ENCODE measurements at regions not wholly inside any gene's neighbourhood (a gene's known extent, or its start where the extent isn't known, plus 50 kb on each side); places are given as distances from the start of the nearest gene placed in this dataset.

DNA sequence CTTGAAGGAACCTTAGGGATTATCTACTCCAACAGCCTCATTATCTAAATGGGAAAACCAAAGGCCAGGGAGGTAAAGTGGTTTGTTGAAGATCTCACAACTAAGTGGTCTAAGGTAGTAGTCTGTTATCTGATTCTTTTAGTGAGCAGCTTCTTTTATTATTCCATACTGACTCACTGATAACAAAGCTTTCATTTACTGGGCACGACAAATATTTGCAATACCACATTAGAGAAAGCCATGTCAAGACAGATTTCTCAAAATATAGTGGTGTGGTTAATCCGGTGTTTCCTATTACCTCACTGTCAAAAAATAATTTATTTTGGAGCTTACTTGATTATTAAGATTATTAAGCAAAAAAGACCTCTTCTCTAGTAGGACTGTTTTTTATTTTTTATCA lies 369.1 kb downstream of the S1PR1 start:
- no peaks in the 10 kb centered on the region for H3K79me1 ChIP-seq (ENCODE audit: low read depth, low read length)
- no peaks in the 10 kb centered on the region for H3K9me3 ChIP-seq (ENCODE audit: insufficient read depth in 2 of 2, low read depth in 1 of 2, low read length in 1 of 2)
- no peaks in the 10 kb centered on the region for H3K79me2 ChIP-seq (ENCODE audit: control insufficient read depth in 1 of 2, insufficient read depth in 2 of 2, low read length in 2 of 2)
- no peaks in the 10 kb centered on the region for H3K4me1 ChIP-seq (replicated peaks in 1 of 4; ENCODE audit: control insufficient read depth in 3 of 4, insufficient read depth in 4 of 4, low read length in 3 of 4)
- no peak overlapping the region for H3K4me2 ChIP-seq (ENCODE audit: insufficient read depth in 1 of 2, low read depth in 2 of 2, low read length in 2 of 2)
- H2BK120ac ChIP-seq (replicated peaks; ENCODE audit: low read depth, low read length) = no peak overlapping the region
- no peak overlapping the region for H4K8ac ChIP-seq (ENCODE audit: extremely low read depth, insufficient read depth, low read length)
- no peak overlapping the region for H4K5ac ChIP-seq (ENCODE audit: insufficient read length, low read depth, low read length)
- H3K56ac ChIP-seq (replicated peaks; ENCODE audit: insufficient read length, low read depth, low read length) = no peak overlapping the region
- no peak overlapping the region for H2AK5ac ChIP-seq (ENCODE audit: low read depth, low read length)
- H3K18ac ChIP-seq (ENCODE audit: extremely low read depth, low read length) = no peak overlapping the region
- no peak overlapping the region for H3K4ac ChIP-seq (replicated peaks; ENCODE audit: insufficient read length, low read depth, low read length)
- H4K20me1 ChIP-seq (replicated peaks in 1 of 2; ENCODE audit: control insufficient read depth in 1 of 2, insufficient read depth in 2 of 2, low read length in 2 of 2) = no peaks in the 10 kb centered on the region
- CTCF ChIA-PET (ENCODE audit: partially characterized antibody) = interaction anchor here (1.5 kb wide), 1 partner anchor 100 kb away, joined by 4 read pairs; no protein-coding TSS in a partner anchor
- no peak overlapping the region for H3K23ac ChIP-seq (ENCODE audit: insufficient read length)
- H2BK15ac ChIP-seq (ENCODE audit: low read length) = no peak overlapping the region
- H3K9ac ChIP-seq (replicated peaks in 1 of 4; ENCODE audit: extremely low read depth in 1 of 4, low read depth in 3 of 4, low read length in 3 of 4) = no peak overlapping the region
- POLR2A ChIA-PET (ENCODE audit: partially characterized antibody) = no interaction called here
- no peak overlapping the region for H2AFZ ChIP-seq (ENCODE audit: low read length)
- H3K36me3 ChIP-seq (ENCODE audit: control insufficient read depth in 2 of 4, insufficient read depth in 4 of 4, low read length in 3 of 4) = no peaks in the 10 kb centered on the region
- H3K23me2 ChIP-seq (ENCODE audit: low read depth, low read length) = no peaks in the 10 kb centered on the region
- no peak overlapping the region for H2BK20ac ChIP-seq (ENCODE audit: low read length)
- no peak overlapping the region for H3K27ac ChIP-seq (ENCODE audit: low read depth, low read length)
- no peak overlapping the region for H3K4me3 ChIP-seq (ENCODE audit: extremely low read depth in 1 of 4, insufficient read depth in 2 of 4, low read depth in 3 of 4, low read length in 4 of 4)
- H3K27me3 ChIP-seq (replicated peaks in 1 of 4; ENCODE audit: control insufficient read depth in 3 of 4, extremely low read depth in 1 of 4, insufficient read depth in 3 of 4, low read length in 3 of 4) = no peaks in the 10 kb centered on the region
- no peak overlapping the region for H4K91ac ChIP-seq (replicated peaks; ENCODE audit: insufficient read length, low read length)
- H2BK5ac ChIP-seq (ENCODE audit: low read depth, low read length) = no peak overlapping the region
- no peak overlapping the region for H2BK12ac ChIP-seq (ENCODE audit: low read depth, low read length)
- FAIRE-seq = no peak
- no peak for DNase-seq (ENCODE audit: low read depth in 1 of 2, low spot score in 2 of 2)
- TF ChIP-seq PHF8 (conservative IDR thresholded peaks at IDR 0.05; ENCODE audit: low read depth, low read length) = no peak
- no peak for TF ChIP-seq ASH2L (IDR thresholded peaks at IDR 0.05; ENCODE audit: low read length)
- no peak for TF ChIP-seq JUND (IDR thresholded peaks at IDR 0.05; ENCODE audit: low read length)
- no peak for TF ChIP-seq HDAC6 (IDR thresholded peaks at IDR 0.05; ENCODE audit: low read depth, low read length)
- no peak for TF ChIP-seq TAF7 (optimal IDR thresholded peaks at IDR 0.05; ENCODE audit: borderline replicate concordance, low read depth, low read length)
- TF ChIP-seq SRF (IDR thresholded peaks at IDR 0.05; ENCODE audit: low read depth, low read length) = no peak
- TF ChIP-seq TCF12 (IDR thresholded peaks at IDR 0.05; ENCODE audit: low read depth, low read length) = no peak
- TF ChIP-seq, protein P1, sequence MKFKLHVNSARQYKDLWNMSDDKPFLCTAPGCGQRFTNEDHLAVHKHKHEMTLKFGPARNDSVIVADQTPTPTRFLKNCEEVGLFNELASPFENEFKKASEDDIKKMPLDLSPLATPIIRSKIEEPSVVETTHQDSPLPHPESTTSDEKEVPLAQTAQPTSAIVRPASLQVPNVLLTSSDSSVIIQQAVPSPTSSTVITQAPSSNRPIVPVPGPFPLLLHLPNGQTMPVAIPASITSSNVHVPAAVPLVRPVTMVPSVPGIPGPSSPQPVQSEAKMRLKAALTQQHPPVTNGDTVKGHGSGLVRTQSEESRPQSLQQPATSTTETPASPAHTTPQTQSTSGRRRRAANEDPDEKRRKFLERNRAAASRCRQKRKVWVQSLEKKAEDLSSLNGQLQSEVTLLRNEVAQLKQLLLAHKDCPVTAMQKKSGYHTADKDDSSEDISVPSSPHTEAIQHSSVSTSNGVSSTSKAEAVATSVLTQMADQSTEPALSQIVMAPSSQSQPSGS (IDR thresholded peaks at IDR 0.05; ENCODE audit: low read length) = no peak
- TF ChIP-seq POLR2A (IDR thresholded peaks at IDR 0.05; ENCODE audit: control extremely low read depth in 1 of 2, low read depth in 2 of 2, low read length in 2 of 2) = no peak
- no peak for TF ChIP-seq GABPA (IDR thresholded peaks at IDR 0.05; ENCODE audit: borderline replicate concordance, insufficient read depth, low read length)
- no peak for TF ChIP-seq RFX5 (IDR thresholded peaks at IDR 0.05; ENCODE audit: borderline replicate concordance, low read depth, low read length)
- no peak for TF ChIP-seq SIRT6 (IDR thresholded peaks at IDR 0.05; ENCODE audit: low read length)
- TF ChIP-seq KDM4A (IDR thresholded peaks at IDR 0.05; ENCODE audit: low read depth, low read length, severe bottlenecking) = no peak
- no peak for TF ChIP-seq TBP (IDR thresholded peaks at IDR 0.05; ENCODE audit: low read depth, low read length)
- WGBS, 2 experiments (ENCODE audit: extremely low coverage in 1 of 2, insufficient coverage in 1 of 2, insufficient read length in 1 of 2, insufficient replicate concordance in 2 of 2, low coverage in 1 of 2, low lambda C conversion rate in 2 of 2, missing lambda C conversion rate in 1 of 2) = 88% methylated on average over 2 of the region's 2 CpGs; no CpG with 5 or more reads in 1 of the 2 experiments
- H3K14ac ChIP-seq (ENCODE audit: insufficient read length) = no peak overlapping the region
